DMS 273 (cell line): ENCODE measurements at regions not wholly inside any gene's neighbourhood (a gene's known extent, or its start where the extent isn't known, plus 50 kb on each side); places are given as distances from the start of the nearest gene placed in this dataset.

Source experiments
- DNase-seq: peaks from one replicate; lab custom pipeline; 2025; ENCODE audit not compliant: unreplicated experiment; lab: John Stamatoyannopoulos, UW

GRCh38 chr22:34135749-34136148 is 215.5 kb upstream of the LARGE1 start:
- no peak for DNase-seq

DNA sequence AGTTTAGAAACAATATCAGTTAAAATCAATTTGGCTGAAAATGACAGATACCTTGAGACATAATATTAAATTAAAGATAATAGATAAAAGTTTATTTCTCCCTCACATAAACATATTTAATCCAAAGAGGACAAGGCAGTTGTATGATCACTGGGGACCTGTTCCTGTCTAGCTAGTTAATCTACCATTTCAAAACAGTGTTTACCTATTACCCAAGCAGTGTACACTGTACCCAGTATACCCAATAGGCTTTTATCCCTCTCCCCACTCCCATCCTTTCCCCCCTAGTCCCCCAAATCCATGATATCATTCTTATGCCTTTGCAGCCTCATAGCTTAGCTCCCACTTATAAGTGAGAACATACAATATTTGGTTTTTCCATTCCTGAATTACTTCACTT is 229.7 kb upstream of the LARGE1 start:
- no peak for DNase-seq

- DNase-seq = no peak
These were observed 239.2 kb upstream of the LARGE1 start for GRCh38 chr22:34159491-34159890.

GRCh38 chr22:34160141-34160783 is 240.0 kb upstream of the LARGE1 start:
- no peak for DNase-seq

DNA sequence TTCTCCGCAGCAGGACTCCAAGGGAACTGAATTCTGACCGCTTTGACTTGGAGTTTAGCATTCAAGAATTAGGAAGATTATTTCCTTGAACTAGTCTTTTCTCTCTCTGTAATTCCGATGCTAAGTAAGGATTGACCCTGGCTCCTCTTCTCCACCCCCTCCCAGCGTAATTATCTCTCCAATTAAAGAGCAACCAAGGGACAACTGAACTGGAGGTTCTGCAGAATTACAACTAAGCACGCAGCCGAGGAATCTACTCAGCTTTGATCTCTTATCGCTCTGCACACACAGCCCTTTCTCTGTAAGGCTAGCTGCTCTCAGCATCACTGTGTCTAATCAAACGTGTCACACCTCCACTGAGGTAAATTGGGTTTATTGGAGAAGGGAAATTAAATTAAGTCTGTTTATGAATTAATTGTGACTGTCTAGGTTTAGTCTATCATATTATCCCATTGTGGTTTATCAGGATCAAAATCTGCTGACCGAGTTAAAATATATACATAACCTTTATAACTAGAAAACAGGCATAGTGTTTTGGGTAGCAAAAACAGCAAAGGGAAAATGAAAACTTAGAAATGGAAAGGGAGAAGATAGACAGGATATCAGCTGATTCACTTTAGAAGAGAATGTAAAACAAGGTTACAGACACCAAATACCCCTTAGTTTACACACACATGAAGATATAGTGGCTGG is 241.3 kb upstream of the LARGE1 start:
- no peak for DNase-seq

DNA sequence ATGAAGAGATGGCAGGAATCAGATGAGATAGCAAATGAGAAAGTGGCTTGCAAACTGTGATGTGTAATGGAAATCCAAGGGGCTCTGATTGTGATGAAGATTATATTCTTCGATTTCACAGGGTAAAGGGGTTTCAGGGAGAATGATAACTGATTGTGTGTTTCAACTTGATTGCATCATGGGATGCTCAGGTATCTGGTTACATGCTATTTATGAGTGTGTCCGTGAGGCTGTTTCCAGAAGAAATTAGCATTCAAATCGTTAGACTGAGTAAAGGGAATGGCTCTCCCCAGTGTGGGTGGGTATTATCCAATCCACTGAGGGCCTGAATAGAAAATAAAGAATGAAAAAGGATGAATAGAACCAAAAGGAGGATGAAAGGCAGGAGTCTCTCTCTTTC is 278.7 kb upstream of the LARGE1 start:
- DNase-seq = no peak

- no peak for DNase-seq
These were observed 290.0 kb upstream of the LARGE1 start for GRCh38 chr22:34210301-34210700.

DNA sequence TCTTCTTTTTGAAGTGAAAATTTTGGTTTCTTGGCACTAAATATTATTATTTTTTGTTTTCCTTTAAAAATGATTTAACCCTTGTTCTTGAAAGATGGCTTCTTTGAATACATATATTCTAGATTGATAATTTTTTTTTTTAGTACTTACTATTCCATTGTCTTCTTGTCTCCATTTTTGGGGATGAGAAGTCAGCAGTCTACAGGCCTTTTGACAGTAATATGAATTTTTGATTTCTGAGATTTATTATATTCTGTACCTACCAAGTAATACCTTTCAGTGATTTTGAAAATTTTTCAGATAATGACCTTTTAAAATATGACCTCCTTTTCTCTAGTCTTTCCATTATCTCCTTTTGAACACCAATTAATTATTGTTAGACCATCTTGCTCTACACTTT is 294.1 kb upstream of the LARGE1 start:
- DNase-seq = no peak

DNA sequence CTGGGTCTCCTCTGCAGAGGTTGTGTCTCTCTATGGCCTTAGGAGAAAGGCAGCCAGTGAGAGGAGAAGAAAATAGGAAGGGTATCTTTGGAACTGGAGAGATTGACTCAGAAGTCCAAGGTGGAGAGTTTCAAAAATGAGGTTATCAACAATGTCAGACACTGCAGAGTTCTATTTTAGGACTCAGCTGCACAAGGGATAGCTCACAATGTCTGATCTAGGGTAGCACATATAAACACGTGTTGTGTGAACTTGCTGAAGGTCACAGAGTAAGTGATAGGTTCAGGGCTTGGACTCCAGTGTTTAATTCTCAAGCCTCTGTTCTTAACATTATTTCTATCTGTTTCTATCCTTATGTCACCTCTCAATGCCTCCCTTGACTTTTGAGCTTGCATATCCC is 305.0 kb upstream of the LARGE1 start:
- DNase-seq = no peak

DNA sequence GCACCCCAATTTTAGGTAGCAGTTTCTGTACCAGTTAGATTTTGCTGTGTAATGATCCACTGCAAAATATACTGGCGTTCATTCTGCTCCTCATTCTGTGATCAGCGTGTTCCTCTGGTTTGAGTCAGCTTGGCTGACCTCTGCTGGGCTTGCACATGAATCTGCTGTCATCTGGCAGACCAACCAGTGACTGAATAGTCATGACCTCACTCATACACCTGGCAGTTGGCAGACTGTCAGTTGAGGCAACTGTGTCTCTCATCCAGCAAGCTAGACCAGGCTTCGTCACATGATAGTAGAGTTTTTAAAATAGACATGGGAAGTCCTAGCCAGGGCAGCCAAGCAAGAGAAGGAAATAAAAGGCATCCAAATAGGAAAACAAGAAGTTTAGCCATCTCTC is 316.3 kb upstream of the LARGE1 start:
- DNase-seq = no peak

DNA sequence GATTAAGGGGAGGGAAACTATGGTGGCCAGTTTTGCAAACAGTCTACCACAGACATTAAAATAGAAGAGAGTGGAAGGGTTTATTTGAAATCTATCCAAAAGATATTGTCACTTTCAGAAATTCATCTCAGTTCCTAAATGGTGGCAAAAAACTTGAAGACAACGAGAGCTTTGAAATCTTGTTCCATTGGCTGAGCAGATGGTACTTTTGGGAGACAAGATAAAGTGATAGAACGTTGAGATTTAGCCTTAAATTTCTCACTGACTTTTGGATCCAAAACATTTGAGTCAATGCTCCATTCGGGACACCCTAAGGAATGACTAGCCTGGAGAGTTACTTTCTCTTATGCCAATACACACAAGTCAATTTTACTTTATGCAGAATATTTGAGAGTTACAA is 319.1 kb upstream of the LARGE1 start:
- DNase-seq = no peak

DNA sequence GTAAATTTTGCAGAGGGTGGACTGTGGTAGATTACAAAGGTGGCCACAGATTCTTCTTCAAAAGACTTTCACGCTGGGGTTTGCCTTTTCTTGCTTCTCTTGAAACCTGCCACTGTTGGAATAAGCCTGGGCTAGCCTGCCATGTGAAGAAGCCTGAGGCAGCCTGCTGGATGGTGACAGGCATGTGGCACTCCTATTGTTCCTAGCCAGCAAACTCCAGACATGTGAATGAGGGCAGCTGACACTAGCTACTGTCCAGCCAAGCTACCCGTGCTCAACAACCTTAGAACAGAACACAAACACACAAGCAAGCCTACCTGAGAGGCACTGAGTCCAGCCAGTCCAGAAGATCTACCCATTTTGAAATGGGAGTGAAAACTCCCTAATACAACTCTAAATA is 322.7 kb upstream of the LARGE1 start:
- no peak for DNase-seq

- no peak for DNase-seq
These were observed 334.8 kb upstream of the LARGE1 start for GRCh38 chr22:34255042-34255441.

GRCh38 chr22:34278121-34278520 is 357.8 kb upstream of the LARGE1 start:
- no peak for DNase-seq

GRCh38 chr22:34281738-34282137 is 361.5 kb upstream of the LARGE1 start:
- no peak for DNase-seq

GRCh38 chr22:34283844-34284243 is 363.6 kb upstream of the LARGE1 start:
- no peak for DNase-seq

- DNase-seq = no peak
These were observed 373.0 kb upstream of the LARGE1 start for GRCh38 chr22:34293324-34293723.

- no peak for DNase-seq
These were observed 374.2 kb upstream of the LARGE1 start for GRCh38 chr22:34294476-34294875.

GRCh38 chr22:34294986-34295385 is 374.7 kb upstream of the LARGE1 start:
- DNase-seq = no peak

- DNase-seq = no peak
These were observed 376.2 kb upstream of the LARGE1 start for GRCh38 chr22:34296461-34296860.

DNA sequence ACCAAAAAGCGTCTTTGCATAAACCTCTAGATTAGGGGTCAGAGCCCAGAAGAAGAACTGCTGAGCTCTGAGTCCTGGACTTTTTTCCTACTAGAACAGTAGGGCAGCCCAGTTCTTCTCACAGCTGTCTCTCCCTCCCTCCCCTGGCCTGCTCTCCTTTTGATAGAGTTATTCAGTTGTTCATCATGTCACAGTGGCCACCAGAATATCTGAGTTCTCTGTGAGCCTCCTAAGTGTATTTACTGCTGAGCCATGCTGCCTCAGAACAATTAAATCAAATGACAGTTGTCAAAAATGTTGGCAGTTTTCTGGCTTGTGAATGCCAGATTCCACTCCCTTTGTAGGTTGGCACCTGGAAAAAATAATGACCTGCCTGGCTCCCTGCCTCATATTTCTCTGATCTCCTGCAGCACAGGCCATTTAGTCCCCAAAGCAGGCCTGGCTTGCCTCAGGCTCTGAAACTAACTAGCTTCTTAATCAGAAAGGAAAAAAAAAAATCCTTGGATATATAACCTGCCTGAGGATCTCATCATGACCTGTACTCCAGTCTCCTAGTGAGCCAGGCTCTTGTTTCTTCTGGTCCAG is 377.4 kb upstream of the LARGE1 start:
- DNase-seq = no peak

DNA sequence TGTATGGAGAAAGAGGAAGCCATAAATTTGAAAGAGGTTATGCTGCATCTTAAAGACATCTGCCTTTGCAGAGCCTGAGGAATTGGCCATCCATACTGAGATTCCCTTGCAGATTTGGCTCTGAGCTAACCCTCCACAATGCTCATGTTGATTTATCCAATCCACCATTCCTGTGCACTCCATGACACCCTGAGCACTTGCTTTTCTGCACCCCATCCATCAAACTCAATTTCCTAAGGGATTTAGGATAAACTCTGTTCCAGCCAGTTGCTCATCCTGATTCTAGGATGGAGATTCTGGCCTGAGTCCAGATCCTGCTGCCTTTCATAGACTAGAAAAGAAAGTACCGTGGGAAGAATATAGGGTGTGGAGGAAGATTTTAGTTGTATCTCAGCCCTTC is 379.2 kb upstream of the LARGE1 start:
- no peak for DNase-seq

- no peak for DNase-seq
These were observed 381.3 kb upstream of the LARGE1 start for GRCh38 chr22:34301569-34301968.
